Vagina (tissue), 2 donors: ENCODE measurements at regions not wholly inside any gene's neighbourhood (a gene's known extent, or its start where the extent isn't known, plus 50 kb on each side); places are given as distances from the start of the nearest gene placed in this dataset.

Source experiments
- DNase-seq, 2 donors: peaks; one replicate each; pipeline ENCODE4 v3.0.0-alpha.2; 2017; ENCODE audit errors: extremely low spot score in 2 of 2
- H3K27ac ChIP-seq: fragments of 200-600 bp; sonication (generic); one replicate; pipeline ENCODE4 v1.5.1; 2019
- H3K27me3 ChIP-seq: fragments of 200-600 bp; sonication (generic); one replicate; pipeline ENCODE4 v1.5.1; 2019
- H3K36me3 ChIP-seq, 2 donors: fragments of 200-600 bp; sonication (generic); one replicate each; pipeline ENCODE4 v1.5.1; 2017 to 2019
- H3K4me1 ChIP-seq: fragments of 200-600 bp; sonication (generic); one replicate; pipeline ENCODE4 v1.5.1; 2019
- H3K4me3 ChIP-seq, 2 donors: fragments of 200-600 bp; sonication (generic); 1 replicate in 1 of 2; 2 replicates in 1 of 2; pipeline ENCODE4 v1.5.1; 2016 to 2019
- H3K9me3 ChIP-seq: fragments of 200-600 bp; sonication (generic); one replicate; pipeline ENCODE4 v1.5.1; 2019
- POLR2A ChIP-seq, 2 donors: fragments of 450-650 bp; IDR thresholded peaks; one replicate each; pipeline ENCODE4 v1.6.1; 2017; ENCODE audit warnings: antibody characterized with exemption in 2 of 2, mild to moderate bottlenecking in 2 of 2, moderate library complexity in 2 of 2
- POLR2AphosphoS5 ChIP-seq, 2 donors: sonication (generic); formaldehyde crosslinking; IDR thresholded peaks; one replicate each; pipeline ENCODE4 v1.9.0; 2017; ENCODE audit warnings: antibody characterized with exemption in 2 of 2, mild to moderate bottlenecking in 2 of 2, low read depth in 1 of 2; ENCODE audit not compliant: insufficient read depth in 1 of 2
- intact Hi-C: fragments of 100-400 bp; cut with DNase I; formaldehyde crosslinking; loops from one replicate; pipeline ENCODE4 v1.15.1; 2023
- TF ChIP-seq, protein P1 (sequence below), 3 experiments: fragments of 450-650 bp in 2 of 3; fragments of 200-600 bp in 1 of 3; sonication (generic) in 1 of 3; IDR thresholded peaks; one replicate each; pipeline ENCODE4 v1.5.1; 2017 to 2019; ENCODE audit warnings: antibody characterized with exemption in 3 of 3, mild to moderate bottlenecking in 2 of 3, moderate library complexity in 2 of 3

DNA sequence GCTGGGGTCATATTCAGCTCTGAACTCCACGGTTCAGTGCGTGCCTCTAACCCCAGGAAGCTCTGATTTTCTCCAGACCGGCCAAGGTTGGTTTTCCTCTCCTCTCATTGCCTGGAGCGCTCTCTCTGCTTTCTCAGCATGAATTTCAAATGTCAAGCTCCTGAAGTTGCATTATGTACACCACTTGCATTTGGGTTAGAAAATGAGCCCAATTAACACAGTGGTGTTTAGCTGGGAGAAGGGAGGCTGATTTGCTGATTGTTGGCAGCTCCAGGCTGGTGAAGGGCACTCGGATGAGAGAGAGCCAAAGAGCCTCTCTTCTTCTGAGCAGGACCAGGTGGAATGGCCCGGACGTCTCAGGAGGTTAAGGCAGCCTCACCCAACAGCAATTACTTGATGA lies 570.9 kb downstream of the VRK1 start:
- H3K4me1 ChIP-seq, result no peaks in the 10 kb centered on the region
- no peak for DNase-seq
- no peaks in the 10 kb centered on the region for H3K27me3 ChIP-seq
- no peak overlapping the region for H3K27ac ChIP-seq
- no peaks in the 10 kb centered on the region for H3K36me3 ChIP-seq
- TF ChIP-seq, protein P1, sequence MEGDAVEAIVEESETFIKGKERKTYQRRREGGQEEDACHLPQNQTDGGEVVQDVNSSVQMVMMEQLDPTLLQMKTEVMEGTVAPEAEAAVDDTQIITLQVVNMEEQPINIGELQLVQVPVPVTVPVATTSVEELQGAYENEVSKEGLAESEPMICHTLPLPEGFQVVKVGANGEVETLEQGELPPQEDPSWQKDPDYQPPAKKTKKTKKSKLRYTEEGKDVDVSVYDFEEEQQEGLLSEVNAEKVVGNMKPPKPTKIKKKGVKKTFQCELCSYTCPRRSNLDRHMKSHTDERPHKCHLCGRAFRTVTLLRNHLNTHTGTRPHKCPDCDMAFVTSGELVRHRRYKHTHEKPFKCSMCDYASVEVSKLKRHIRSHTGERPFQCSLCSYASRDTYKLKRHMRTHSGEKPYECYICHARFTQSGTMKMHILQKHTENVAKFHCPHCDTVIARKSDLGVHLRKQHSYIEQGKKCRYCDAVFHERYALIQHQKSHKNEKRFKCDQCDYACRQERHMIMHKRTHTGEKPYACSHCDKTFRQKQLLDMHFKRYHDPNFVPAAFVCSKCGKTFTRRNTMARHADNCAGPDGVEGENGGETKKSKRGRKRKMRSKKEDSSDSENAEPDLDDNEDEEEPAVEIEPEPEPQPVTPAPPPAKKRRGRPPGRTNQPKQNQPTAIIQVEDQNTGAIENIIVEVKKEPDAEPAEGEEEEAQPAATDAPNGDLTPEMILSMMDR (IDR thresholded peaks at IDR 0.05), result no peak
- TF ChIP-seq POLR2A (IDR thresholded peaks at IDR 0.05), result no peak
- no peak for TF ChIP-seq POLR2AphosphoS5 (IDR thresholded peaks at IDR 0.05; ENCODE audit: insufficient read depth in 1 of 2, low read depth in 1 of 2)
- H3K4me3 ChIP-seq, result no peak overlapping the region
- intact Hi-C loops, result no loop called here
- H3K9me3 ChIP-seq, result no peaks in the 10 kb centered on the region

DNA sequence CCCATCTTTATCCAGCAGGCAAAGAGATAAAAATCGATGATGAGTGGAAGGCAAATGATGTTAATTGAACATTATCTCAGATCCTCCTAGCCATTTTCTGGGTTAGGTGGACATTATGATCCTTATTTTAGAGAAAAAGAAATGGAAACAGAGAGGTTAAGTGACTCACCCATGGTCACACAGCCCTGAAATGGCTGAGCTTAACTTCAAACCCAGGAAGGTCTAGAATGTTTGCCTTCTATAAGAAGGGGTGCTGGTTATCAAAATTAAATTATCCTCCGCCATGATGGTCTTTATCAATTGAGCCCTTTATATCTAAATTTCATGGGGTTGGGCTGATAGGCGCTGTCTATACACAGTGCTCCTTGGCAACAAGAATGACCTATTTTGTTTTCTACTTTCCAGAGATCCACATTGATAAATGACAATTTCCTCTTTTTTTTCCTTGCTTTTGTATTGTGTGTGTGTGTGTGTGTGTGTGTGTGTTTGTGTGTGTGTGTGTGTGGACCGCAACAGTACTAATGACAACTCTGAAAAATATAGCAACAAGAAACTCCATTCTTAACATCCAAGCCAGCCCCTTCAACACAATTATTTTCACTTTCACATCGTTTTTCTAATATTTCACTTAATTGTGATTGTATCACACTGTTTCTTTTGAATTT lies 571.9 kb downstream of the VRK1 start:
- TF ChIP-seq, protein P1 (IDR thresholded peaks at IDR 0.05), result no peak
- TF ChIP-seq POLR2AphosphoS5 (IDR thresholded peaks at IDR 0.05; ENCODE audit: insufficient read depth in 1 of 2, low read depth in 1 of 2) (no peak), POLR2A (IDR thresholded peaks at IDR 0.05) (no peak)
- no peak overlapping the region for H3K27ac ChIP-seq
- H3K9me3 ChIP-seq, result no peaks in the 10 kb centered on the region
- no peaks in the 10 kb centered on the region for H3K4me1 ChIP-seq
- no peaks in the 10 kb centered on the region for H3K36me3 ChIP-seq
- intact Hi-C loops, result no loop called here
- no peak overlapping the region for H3K4me3 ChIP-seq
- H3K27me3 ChIP-seq, result no peaks in the 10 kb centered on the region
- no peak for DNase-seq

DNA sequence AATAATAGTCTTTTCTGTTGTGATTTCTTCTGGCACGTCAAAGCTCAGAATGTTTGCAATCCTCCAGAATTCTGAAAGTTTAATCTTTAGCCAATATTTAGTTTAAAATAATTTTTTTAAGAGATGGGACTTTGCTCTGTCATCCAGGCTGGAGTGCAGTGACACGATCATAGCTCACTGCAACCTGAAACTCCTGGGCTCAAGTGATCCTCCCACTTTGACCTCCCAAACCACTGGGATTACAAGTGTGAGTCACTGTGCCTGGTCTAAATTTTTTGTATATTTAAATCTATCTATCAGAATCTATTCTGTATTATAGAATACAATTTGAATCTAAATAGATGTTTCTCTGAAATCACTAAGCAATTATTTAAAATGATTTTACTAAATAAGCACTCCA lies 572.7 kb downstream of the VRK1 start:
- intact Hi-C loops, result no loop called here
- no peaks in the 10 kb centered on the region for H3K36me3 ChIP-seq
- H3K4me1 ChIP-seq, result no peaks in the 10 kb centered on the region
- H3K27ac ChIP-seq, result no peak overlapping the region
- DNase-seq, result no peak
- H3K4me3 ChIP-seq, result no peak overlapping the region
- H3K27me3 ChIP-seq, result no peaks in the 10 kb centered on the region
- H3K9me3 ChIP-seq, result no peaks in the 10 kb centered on the region
- TF ChIP-seq, protein P1 (IDR thresholded peaks at IDR 0.05), result no peak
- TF ChIP-seq POLR2AphosphoS5 (IDR thresholded peaks at IDR 0.05; ENCODE audit: insufficient read depth in 1 of 2, low read depth in 1 of 2), result no peak
- TF ChIP-seq POLR2A (IDR thresholded peaks at IDR 0.05), result no peak

DNA sequence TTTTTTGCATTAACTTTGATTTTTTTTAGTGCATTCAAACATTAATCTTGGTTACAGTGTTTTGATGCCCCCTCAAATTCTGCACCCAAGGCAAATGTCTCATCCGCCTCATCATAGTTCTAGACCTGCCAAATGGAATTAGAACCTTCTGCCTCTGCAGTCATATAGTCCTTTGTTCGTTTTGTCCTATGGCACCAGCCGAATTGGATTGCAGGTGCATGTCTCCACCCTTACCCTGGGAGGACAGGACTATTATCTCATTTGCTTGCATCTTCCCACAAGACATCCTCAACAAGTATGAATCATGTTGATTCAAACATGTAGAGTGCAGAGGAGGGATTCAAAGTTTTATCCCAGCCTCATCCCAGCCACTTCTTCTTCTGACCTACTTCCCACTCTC lies 579.1 kb downstream of the VRK1 start:
- no peak for DNase-seq
- Histone ChIP-seq H3K9me3 (no peaks in the 10 kb centered on the region), H3K4me1 (no peaks in the 10 kb centered on the region), H3K27ac (no peak overlapping the region), H3K27me3 (no peaks in the 10 kb centered on the region), H3K4me3 (no peak overlapping the region), H3K36me3 (no peaks in the 10 kb centered on the region)
- TF ChIP-seq, protein P1 (IDR thresholded peaks at IDR 0.05), result no peak
- TF ChIP-seq POLR2A (IDR thresholded peaks at IDR 0.05), result no peak
- TF ChIP-seq POLR2AphosphoS5 (IDR thresholded peaks at IDR 0.05; ENCODE audit: insufficient read depth in 1 of 2, low read depth in 1 of 2), result no peak
- intact Hi-C loops, result no loop called here

DNA sequence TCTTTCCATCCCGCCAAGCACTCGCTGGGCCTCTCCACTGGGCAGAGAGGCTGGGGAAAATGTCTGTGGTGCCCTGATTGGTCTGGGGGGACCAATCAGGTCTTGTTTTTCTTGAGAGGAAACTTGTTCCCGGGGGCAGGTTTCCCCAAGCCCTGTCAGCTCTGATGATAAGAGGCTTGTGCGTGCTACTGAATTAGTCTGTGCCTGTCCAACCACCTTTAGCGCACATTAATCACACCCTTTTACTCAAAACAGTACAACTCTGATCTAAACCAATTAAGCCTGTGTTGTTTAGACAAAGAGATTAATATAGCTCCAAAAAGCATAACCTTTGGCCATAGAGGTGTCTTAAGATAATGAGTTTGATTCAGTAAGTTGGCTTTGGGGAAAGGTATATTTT lies 580.4 kb downstream of the VRK1 start:
- Histone ChIP-seq H3K9me3 (no peaks in the 10 kb centered on the region), H3K27ac (no peak overlapping the region), H3K36me3 (no peaks in the 10 kb centered on the region), H3K4me3 (no peak overlapping the region), H3K4me1 (no peaks in the 10 kb centered on the region), H3K27me3 (no peaks in the 10 kb centered on the region)
- DNase-seq, result no peak
- intact Hi-C loops, result no loop called here
- no peak for TF ChIP-seq POLR2A (IDR thresholded peaks at IDR 0.05)
- TF ChIP-seq POLR2AphosphoS5 (IDR thresholded peaks at IDR 0.05; ENCODE audit: insufficient read depth in 1 of 2, low read depth in 1 of 2), result no peak
